ENCODE measurements at regions not wholly inside any gene's neighbourhood (a gene's known extent, or its start where the extent isn't known, plus 50 kb on each side); places are given as distances from the start of the nearest gene placed in this dataset.
A peak's percentile ranks its signal among the peaks of the same experiment; 100 is the strongest.

DNA sequence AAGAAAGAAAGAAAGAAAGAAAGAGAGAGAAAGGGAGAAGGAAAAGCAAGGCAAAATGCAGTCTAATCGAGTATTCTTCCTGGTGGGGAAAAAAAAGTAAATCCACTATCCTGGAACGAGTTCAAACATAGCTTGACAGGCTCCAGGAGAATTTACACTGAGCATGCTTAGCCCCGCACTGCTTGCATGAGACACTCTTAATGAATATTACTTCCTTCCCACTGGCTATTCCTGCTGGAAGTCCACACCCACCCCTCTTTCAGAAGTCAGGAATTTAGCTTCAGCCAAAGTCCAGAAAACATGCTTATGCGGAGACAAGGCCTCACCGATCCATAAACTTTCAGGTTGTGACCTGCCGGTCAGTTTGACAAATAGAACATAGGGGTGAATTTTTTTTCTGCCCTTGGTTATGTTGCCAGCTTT, 251.8 kb upstream of the BLID start:
- TF ChIP-seq, protein P1, sequence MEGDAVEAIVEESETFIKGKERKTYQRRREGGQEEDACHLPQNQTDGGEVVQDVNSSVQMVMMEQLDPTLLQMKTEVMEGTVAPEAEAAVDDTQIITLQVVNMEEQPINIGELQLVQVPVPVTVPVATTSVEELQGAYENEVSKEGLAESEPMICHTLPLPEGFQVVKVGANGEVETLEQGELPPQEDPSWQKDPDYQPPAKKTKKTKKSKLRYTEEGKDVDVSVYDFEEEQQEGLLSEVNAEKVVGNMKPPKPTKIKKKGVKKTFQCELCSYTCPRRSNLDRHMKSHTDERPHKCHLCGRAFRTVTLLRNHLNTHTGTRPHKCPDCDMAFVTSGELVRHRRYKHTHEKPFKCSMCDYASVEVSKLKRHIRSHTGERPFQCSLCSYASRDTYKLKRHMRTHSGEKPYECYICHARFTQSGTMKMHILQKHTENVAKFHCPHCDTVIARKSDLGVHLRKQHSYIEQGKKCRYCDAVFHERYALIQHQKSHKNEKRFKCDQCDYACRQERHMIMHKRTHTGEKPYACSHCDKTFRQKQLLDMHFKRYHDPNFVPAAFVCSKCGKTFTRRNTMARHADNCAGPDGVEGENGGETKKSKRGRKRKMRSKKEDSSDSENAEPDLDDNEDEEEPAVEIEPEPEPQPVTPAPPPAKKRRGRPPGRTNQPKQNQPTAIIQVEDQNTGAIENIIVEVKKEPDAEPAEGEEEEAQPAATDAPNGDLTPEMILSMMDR (conservative IDR thresholded peaks at IDR 0.05; ENCODE audit: low read depth, low read length): no peak
- Histone ChIP-seq H3K36me3 (ENCODE audit: low read depth, low read length) (no peaks in the 10 kb centered on the region), H4K20me1 (ENCODE audit: low read length) (no peaks in the 10 kb centered on the region), H3F3A (ENCODE audit: low read length, unreplicated experiment) (no peaks in the 10 kb centered on the region), H3K4me1 (ENCODE audit: insufficient read depth, low read length) (no peaks in the 10 kb centered on the region), H2AFZ (ENCODE audit: low read length) (no peak overlapping the region), H3K9ac (ENCODE audit: low read length) (no peak overlapping the region), H3K27me3 (ENCODE audit: low read length) (peaks cover 91% of the 10 kb centered on the region), H3K9me2 (replicated peaks; ENCODE audit: low read length) (no peaks in the 10 kb centered on the region), H3K79me2 (ENCODE audit: low read length) (no peaks in the 10 kb centered on the region), H3K9me3 (ENCODE audit: low read length) (no peaks in the 10 kb centered on the region), H3K4me2 (ENCODE audit: low read length) (no peak overlapping the region), H3K4me3 (ENCODE audit: low read length) (no peak overlapping the region), H3K27ac (ENCODE audit: low read length) (no peak overlapping the region)
- no peak for DNase-seq
- ChIA-PET POLR2A (ENCODE audit: unreplicated experiment) (interaction anchor here (0.5 kb wide), 1 partner anchor 9 kb away, joined by 5 read pairs; no protein-coding TSS in a partner anchor), CTCF (no interaction called here)
- BruUV-seq (replicated peaks): no TSS peak
- ATAC-seq: no peak
- intact Hi-C loops (cut with micrococcal nuclease): no loop called here

DNA sequence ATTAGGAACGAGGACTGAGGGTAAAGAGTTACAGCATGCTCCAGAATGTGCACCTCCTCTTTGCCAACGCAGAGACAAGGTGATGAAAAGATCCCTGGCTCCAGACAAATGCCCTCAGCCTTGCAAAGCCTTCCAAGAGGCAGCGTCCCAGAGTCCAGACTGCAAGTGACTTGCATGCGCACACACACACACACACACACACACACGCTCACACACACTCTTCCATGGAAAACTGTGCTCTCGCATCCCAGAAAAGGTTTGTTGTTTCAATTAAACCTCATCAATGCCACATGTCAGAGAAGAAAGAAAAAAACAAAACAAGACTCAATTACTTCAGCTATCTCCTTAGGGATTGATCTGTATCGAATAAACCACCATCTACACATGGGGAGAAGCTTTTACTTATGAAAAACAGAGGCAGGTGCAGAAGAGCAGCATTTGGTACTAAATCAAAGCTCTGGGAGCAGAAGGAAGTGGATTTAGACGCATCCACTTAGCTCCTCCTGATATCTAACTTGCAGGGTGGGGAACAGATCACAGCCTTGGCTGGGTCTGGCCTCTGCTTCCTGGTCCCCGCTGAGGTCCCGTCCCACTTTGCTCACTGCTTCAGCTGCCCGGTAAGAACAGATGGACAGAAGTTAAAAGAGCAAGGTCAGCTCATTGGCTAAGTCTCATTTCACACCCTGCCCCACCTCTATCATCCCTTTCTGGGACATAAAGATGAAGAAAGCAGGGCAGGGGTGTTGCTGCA, 249.8 kb upstream of the BLID start:
- Histone ChIP-seq H3K4me2 (ENCODE audit: low read length) (no peak overlapping the region), H3K36me3 (ENCODE audit: low read depth, low read length) (no peaks in the 10 kb centered on the region), H3K27ac (ENCODE audit: low read length) (no peak overlapping the region), H3F3A (ENCODE audit: low read length, unreplicated experiment) (no peaks in the 10 kb centered on the region), H3K9me2 (replicated peaks; ENCODE audit: low read length) (no peaks in the 10 kb centered on the region), H3K4me3 (ENCODE audit: low read length) (no peak overlapping the region), H2AFZ (ENCODE audit: low read length) (no peak overlapping the region), H3K79me2 (ENCODE audit: low read length) (no peaks in the 10 kb centered on the region), H3K27me3 (ENCODE audit: low read length) (peaks cover 91% of the 10 kb centered on the region), H4K20me1 (ENCODE audit: low read length) (no peaks in the 10 kb centered on the region), H3K4me1 (ENCODE audit: insufficient read depth, low read length) (no peaks in the 10 kb centered on the region), H3K9ac (ENCODE audit: low read length) (no peak overlapping the region), H3K9me3 (ENCODE audit: low read length) (peaks cover 2% of the 10 kb centered on the region; the same call in 1 of the 2 replicates)
- TF ChIP-seq, protein P1 (conservative IDR thresholded peaks at IDR 0.05; ENCODE audit: low read depth, low read length): no peak
- TF ChIP-seq EZH2 (IDR thresholded peaks at IDR 0.05; ENCODE audit: low read length, unreplicated experiment) (no peak), EZH2phosphoT487 (IDR thresholded peaks at IDR 0.05; ENCODE audit: borderline replicate concordance, low read length) (no peak)
- no TSS peak for BruUV-seq (replicated peaks)
- intact Hi-C loops (cut with micrococcal nuclease): no loop called here
- ATAC-seq (no peak), DNase-seq (no peak)
- ChIA-PET POLR2A (ENCODE audit: unreplicated experiment) (no interaction called here), CTCF (no interaction called here)

- intact Hi-C loops (cut with micrococcal nuclease): no loop called here
Measured at GRCh38 chr11:122363296-122363695, 247.3 kb upstream of the BLID start.

More at GRCh38 chr11:122363296-122363695, 247.3 kb upstream of the BLID start:
- Histone ChIP-seq H3K79me2 (ENCODE audit: low read length) (no peaks in the 10 kb centered on the region), H2AFZ (ENCODE audit: low read length) (no peak overlapping the region), H3K9me3 (ENCODE audit: low read length) (peaks cover 5% of the 10 kb centered on the region; the same call in 1 of the 2 replicates), H3K27me3 (ENCODE audit: low read length) (peaks cover 97% of the 10 kb centered on the region), H3K4me2 (ENCODE audit: low read length) (no peak overlapping the region), H3K9me2 (replicated peaks; ENCODE audit: low read length) (no peaks in the 10 kb centered on the region), H3K9ac (ENCODE audit: low read length) (no peak overlapping the region), H3K36me3 (ENCODE audit: low read depth, low read length) (no peaks in the 10 kb centered on the region), H3K27ac (ENCODE audit: low read length) (no peak overlapping the region), H4K20me1 (ENCODE audit: low read length) (no peaks in the 10 kb centered on the region), H3K4me1 (ENCODE audit: insufficient read depth, low read length) (no peaks in the 10 kb centered on the region), H3K4me3 (ENCODE audit: low read length) (no peak overlapping the region), H3F3A (ENCODE audit: low read length, unreplicated experiment) (no peaks in the 10 kb centered on the region)
- no peak for DNase-seq
- ATAC-seq: peak; percentile 42
- TF ChIP-seq, protein P1 (conservative IDR thresholded peaks at IDR 0.05; ENCODE audit: low read depth, low read length): no peak
- TF ChIP-seq EZH2 (IDR thresholded peaks at IDR 0.05; ENCODE audit: low read length, unreplicated experiment): no peak
- TF ChIP-seq EZH2phosphoT487 (IDR thresholded peaks at IDR 0.05; ENCODE audit: borderline replicate concordance, low read length): no peak
- ChIA-PET POLR2A (ENCODE audit: unreplicated experiment) (no interaction called here), CTCF (no interaction called here)
- BruUV-seq (replicated peaks): no TSS peak

Measured in PC-3 (cell line).